Progenitor cell of endocrine pancreas (in vitro differentiated cells): ENCODE measurements at regions not wholly inside any gene's neighbourhood (a gene's known extent, or its start where the extent isn't known, plus 50 kb on each side); places are given as distances from the start of the nearest gene placed in this dataset.

Source experiments
- DNase-seq: peaks from one replicate; pipeline ENCODE4 v3.0.0; 2021; ENCODE audit warnings: low spot score; ENCODE audit not compliant: unreplicated experiment
- H3K27ac Mint-ChIP-seq: 2 replicates; pipeline ENCODE4 v1.8.0; 2021; ENCODE audit warnings: mild to moderate bottlenecking, moderate library complexity, mixed read lengths
- H3K27me3 Mint-ChIP-seq: 2 replicates; pipeline ENCODE4 v1.8.0; 2021; ENCODE audit warnings: mixed read lengths
- H3K36me3 Mint-ChIP-seq: 2 replicates; pipeline ENCODE4 v1.8.0; 2022; ENCODE audit warnings: mixed read lengths; ENCODE audit not compliant: insufficient read depth
- H3K4me1 Mint-ChIP-seq: 2 replicates; pipeline ENCODE4 v1.8.0; 2021; ENCODE audit warnings: low read depth, mixed read lengths
- H3K4me3 Mint-ChIP-seq: 2 replicates; pipeline ENCODE4 v1.8.0; 2021; ENCODE audit warnings: low read depth, mild to moderate bottlenecking, moderate library complexity, mixed read lengths
- H3K9me3 Mint-ChIP-seq: 2 replicates; pipeline ENCODE4 v1.8.0; 2021; ENCODE audit warnings: low read depth, mixed read lengths
- CTCF ChIP-seq: fragments of 200-600 bp; sonication (generic); IDR thresholded peaks from one replicate; pipeline ENCODE4 v1.5.0; 2021; ENCODE audit warnings: antibody characterized with exemption, mild to moderate bottlenecking; ENCODE audit not compliant: unreplicated experiment

DNA sequence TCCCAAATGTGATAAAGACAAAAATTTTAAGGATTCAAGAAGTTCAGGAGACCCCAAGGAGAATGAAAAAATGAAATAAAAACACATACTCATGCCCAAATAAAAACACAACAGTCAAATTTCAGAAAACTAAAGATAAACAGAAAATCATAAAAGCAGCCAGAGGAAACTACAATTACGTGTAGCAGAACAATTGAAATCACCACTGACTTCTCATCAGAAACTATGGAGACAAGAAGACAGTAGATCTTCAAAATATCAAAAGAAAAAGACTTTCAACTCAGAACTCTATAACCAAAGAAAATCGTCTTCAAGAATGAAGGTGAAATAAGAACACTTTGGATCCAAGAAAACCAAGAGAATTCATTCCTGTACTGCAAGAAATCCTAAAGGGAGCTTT lies 54.9 kb downstream of the DIO3 start:
- TF ChIP-seq CTCF: no peak
- Mint-ChIP-seq H3K4me1 (peaks cover 3% of the 10 kb centered on the region), H3K4me3 (no peak overlapping the region), H3K27me3 (peaks cover 37% of the 10 kb centered on the region), H3K36me3 (no peaks in the 10 kb centered on the region), H3K27ac (no peak overlapping the region), H3K9me3 (no peaks in the 10 kb centered on the region)
- DNase-seq: no peak

DNA sequence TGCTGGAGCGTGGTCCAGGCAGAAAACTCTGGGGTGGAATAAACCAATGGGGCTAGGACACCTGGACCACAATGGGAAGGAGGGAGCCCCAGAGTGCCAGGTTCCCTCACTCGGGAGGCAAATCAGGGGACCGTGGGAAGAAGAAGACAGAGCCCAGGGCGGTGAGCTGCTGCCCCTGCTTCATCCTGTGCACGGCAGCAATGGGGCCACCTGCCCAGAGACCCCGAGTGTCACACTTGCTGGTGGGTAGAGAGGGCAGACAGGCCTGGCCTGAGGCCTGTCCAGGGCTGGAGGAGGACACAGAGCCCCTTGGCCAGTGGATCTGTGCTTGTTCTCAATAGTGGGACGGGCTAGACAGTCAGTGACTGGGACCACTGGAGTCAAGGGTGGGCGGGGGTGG lies 58.2 kb downstream of the DIO3 start:
- no peak for DNase-seq
- Mint-ChIP-seq H3K4me1 (peaks cover 7% of the 10 kb centered on the region), H3K9me3 (no peaks in the 10 kb centered on the region), H3K27ac (no peak overlapping the region), H3K36me3 (no peaks in the 10 kb centered on the region), H3K4me3 (no peak overlapping the region), H3K27me3 (peaks cover 29% of the 10 kb centered on the region)
- TF ChIP-seq CTCF: no peak

- DNase-seq: no peak
- Mint-ChIP-seq H3K4me3 (no peak overlapping the region), H3K36me3 (no peaks in the 10 kb centered on the region), H3K9me3 (no peaks in the 10 kb centered on the region), H3K27ac (no peak overlapping the region), H3K4me1 (peaks cover 9% of the 10 kb centered on the region), H3K27me3 (peaks cover 26% of the 10 kb centered on the region)
- TF ChIP-seq CTCF: no peak
Measured at GRCh38 chr14:101620031-101620788, 58.9 kb downstream of the DIO3 start.

- Mint-ChIP-seq H3K27me3 (peaks cover 19% of the 10 kb centered on the region), H3K27ac (no peak overlapping the region), H3K4me1 (peaks cover 9% of the 10 kb centered on the region), H3K36me3 (no peaks in the 10 kb centered on the region), H3K9me3 (no peaks in the 10 kb centered on the region), H3K4me3 (no peak overlapping the region)
- DNase-seq: no peak
- TF ChIP-seq CTCF: no peak
Measured at GRCh38 chr14:101620821-101621785, 59.8 kb downstream of the DIO3 start.

DNA sequence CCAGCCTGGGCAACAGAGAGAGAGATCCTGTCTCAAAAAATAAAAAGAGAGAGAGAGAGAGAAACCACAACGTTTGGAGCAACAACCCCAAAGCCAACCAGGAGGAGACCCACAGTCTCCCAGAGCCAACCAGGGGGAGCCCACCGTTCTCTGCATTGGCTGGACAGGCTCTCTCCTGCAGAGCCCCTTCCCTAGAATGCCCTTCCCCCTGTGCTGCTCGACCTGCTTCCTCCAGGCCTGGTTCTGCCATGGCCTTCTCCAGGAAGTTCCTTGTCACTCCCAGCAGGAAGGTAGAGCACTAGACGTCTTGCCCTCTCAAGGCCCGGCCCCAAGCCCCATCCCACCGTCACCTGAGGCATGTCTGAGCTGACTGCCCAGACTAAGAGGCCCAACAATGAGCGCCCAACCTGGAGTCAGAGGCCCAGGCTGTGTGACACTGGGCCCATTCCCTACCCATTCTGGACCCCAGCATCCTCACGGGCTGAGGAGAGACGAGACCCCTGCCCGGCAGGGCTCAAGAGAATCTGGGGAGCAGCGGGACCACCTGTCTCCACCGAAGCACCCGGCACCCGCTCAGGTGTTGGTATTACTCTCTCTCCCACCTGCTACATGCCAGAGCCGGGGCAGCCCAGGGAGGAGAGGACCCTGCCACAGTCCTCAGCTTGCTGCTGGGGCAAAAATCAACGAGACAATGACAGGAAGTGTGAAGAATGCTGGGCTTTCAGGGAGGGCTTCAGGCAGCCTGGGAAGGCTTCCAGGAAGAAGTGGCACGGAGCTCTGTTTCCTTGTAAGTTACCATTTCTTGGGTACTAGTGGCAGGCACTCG lies 61.2 kb downstream of the DIO3 start:
- Mint-ChIP-seq H3K27ac (peak overlapping the region; percentile 56), H3K36me3 (no peaks in the 10 kb centered on the region), H3K4me1 (peaks cover 9% of the 10 kb centered on the region), H3K4me3 (no peak overlapping the region), H3K27me3 (peaks cover 17% of the 10 kb centered on the region), H3K9me3 (no peaks in the 10 kb centered on the region)
- no peak for DNase-seq
- no peak for TF ChIP-seq CTCF
